Activated B cell treated with CpG ODN at 0.5 μM for 24 hours (primary cell): ENCODE measurements at regions not wholly inside any gene's neighbourhood (a gene's known extent, or its start where the extent isn't known, plus 50 kb on each side); places are given as distances from the start of the nearest gene placed in this dataset.
A peak's percentile ranks its signal among the peaks of the same experiment; 100 is the strongest.

Experiments used
- ATAC-seq: fragments of 200-7000 bp; cut with Tn5 transposase; one replicate; pipeline ENCODE4 v1.10.0; 2021; ENCODE audit warnings: low read depth, mild to moderate bottlenecking, moderate library complexity
- CTCF ChIA-PET: fragments of 350-600 bp; sonication (Branson Sonifier 250); formaldehyde crosslinking; loops from one replicate; lab custom pipeline; 2021; ENCODE audit warnings: antibody characterized with exemption; lab: Charles Lee
- POLR2A ChIA-PET: fragments of 350-600 bp; sonication (Branson Sonifier 250); formaldehyde crosslinking; loops from one replicate; lab custom pipeline; 2021; ENCODE audit warnings: antibody characterized with exemption; lab: Charles Lee
- DNase-seq: peaks from one replicate; pipeline ENCODE4 v3.0.0; 2022
- H3K27ac Mint-ChIP-seq: one replicate; pipeline ENCODE4 v1.8.0; 2020; ENCODE audit warnings: mixed read lengths
- H3K27me3 Mint-ChIP-seq: one replicate; pipeline ENCODE4 v1.8.0; 2021; ENCODE audit warnings: mixed read lengths
- H3K36me3 Mint-ChIP-seq: one replicate; pipeline ENCODE4 v1.8.0; 2021; ENCODE audit warnings: low read depth, mixed read lengths
- H3K4me1 Mint-ChIP-seq: one replicate; pipeline ENCODE4 v1.8.0; 2021; ENCODE audit warnings: mixed read lengths
- H3K4me3 Mint-ChIP-seq: one replicate; pipeline ENCODE4 v1.8.0; 2020; ENCODE audit warnings: mild to moderate bottlenecking, mixed read lengths
- H3K9me3 Mint-ChIP-seq: one replicate; pipeline ENCODE4 v1.8.0; 2020; ENCODE audit warnings: mixed read lengths
- CTCF ChIP-seq: fragments of 200-600 bp; IDR thresholded peaks from one replicate; pipeline ENCODE4 v1.8.0; 2022; ENCODE audit warnings: antibody characterized with exemption, mild to moderate bottlenecking
- intact Hi-C: fragments of 100-400 bp; cut with micrococcal nuclease; formaldehyde crosslinking; loops from one replicate; pipeline ENCODE4 v1.15.1; 2024

- Mint-ChIP-seq H3K27me3 (peaks cover 4% of the 10 kb centered on the region), H3K36me3 (no peaks in the 10 kb centered on the region), H3K9me3 (no peaks in the 10 kb centered on the region), H3K4me1 (no peaks in the 10 kb centered on the region), H3K4me3 (no peak overlapping the region), H3K27ac (no peak overlapping the region)
- POLR2A ChIA-PET, result no interaction called here
- intact Hi-C loops, result no loop called here
- no peak for ATAC-seq
- CTCF ChIA-PET, result no interaction called here
- DNase-seq, result no peak
- TF ChIP-seq CTCF, result no peak
Observed at GRCh38 chr10:90588222-90588621, 269.6 kb downstream of the HTR7 start.

GRCh38 chr10:90589825-90590224, 268.0 kb downstream of the HTR7 start:
- Mint-ChIP-seq H3K27me3 (peaks cover 2% of the 10 kb centered on the region), H3K4me1 (no peaks in the 10 kb centered on the region), H3K27ac (no peak overlapping the region), H3K9me3 (no peaks in the 10 kb centered on the region), H3K4me3 (no peak overlapping the region), H3K36me3 (no peaks in the 10 kb centered on the region)
- ChIA-PET POLR2A (no interaction called here), CTCF (no interaction called here)
- ATAC-seq, result no peak
- no peak for DNase-seq
- no peak for TF ChIP-seq CTCF
- intact Hi-C loops, result loop anchor here (5.0 kb wide), 1 partner anchor 443 kb away; no protein-coding TSS in a partner anchor

- H3K36me3 Mint-ChIP-seq, result no peaks in the 10 kb centered on the region
- no peak for ATAC-seq
- no peaks in the 10 kb centered on the region for H3K9me3 Mint-ChIP-seq
- no peak for TF ChIP-seq CTCF
- intact Hi-C loops, result loop anchor here (5.0 kb wide), 1 partner anchor 444 kb away; no protein-coding TSS in a partner anchor
- POLR2A ChIA-PET, result no interaction called here
- H3K4me1 Mint-ChIP-seq, result no peaks in the 10 kb centered on the region
- DNase-seq, result no peak
- H3K27me3 Mint-ChIP-seq, result peaks cover 2% of the 10 kb centered on the region
- no peak overlapping the region for H3K4me3 Mint-ChIP-seq
- no peak overlapping the region for H3K27ac Mint-ChIP-seq
- CTCF ChIA-PET, result no interaction called here
Observed at GRCh38 chr10:90591629-90592028, 266.2 kb downstream of the HTR7 start.

- no peaks in the 10 kb centered on the region for H3K4me1 Mint-ChIP-seq
- DNase-seq (no peak), ATAC-seq (peak; percentile 54)
- no peak for TF ChIP-seq CTCF
- H3K9me3 Mint-ChIP-seq, result no peaks in the 10 kb centered on the region
- no peaks in the 10 kb centered on the region for H3K36me3 Mint-ChIP-seq
- ChIA-PET POLR2A (no interaction called here), CTCF (interaction anchor here (1.0 to 1.4 kb wide), 4 partner anchors 641 to 804 kb away, joined by 3 to 13 read pairs (median 3); no protein-coding TSS in a partner anchor)
- no peak overlapping the region for H3K4me3 Mint-ChIP-seq
- H3K27ac Mint-ChIP-seq, result no peak overlapping the region
- intact Hi-C loops, result loop anchor here (1.0 to 5.0 kb wide), 3 partner anchors 445 to 799 kb away; no protein-coding TSS in a partner anchor
- peaks cover 2% of the 10 kb centered on the region for H3K27me3 Mint-ChIP-seq
Observed at GRCh38 chr10:90592638-90593302, 265.1 kb downstream of the HTR7 start.

- ATAC-seq (no peak), DNase-seq (no peak)
- Mint-ChIP-seq H3K27ac (no peak overlapping the region), H3K27me3 (no peaks in the 10 kb centered on the region), H3K4me1 (no peaks in the 10 kb centered on the region), H3K36me3 (no peaks in the 10 kb centered on the region), H3K9me3 (no peaks in the 10 kb centered on the region), H3K4me3 (no peak overlapping the region)
- CTCF ChIA-PET, result no interaction called here
- no peak for TF ChIP-seq CTCF
- POLR2A ChIA-PET, result no interaction called here
- intact Hi-C loops, result no loop called here
Observed at GRCh38 chr10:90598513-90598912, 259.3 kb downstream of the HTR7 start.
